ENCODE measurements at regions not wholly inside any gene's neighbourhood (a gene's known extent, or its start where the extent isn't known, plus 50 kb on each side); places are given as distances from the start of the nearest gene placed in this dataset.
A peak's percentile ranks its signal among the peaks of the same experiment; 100 is the strongest.

DNA sequence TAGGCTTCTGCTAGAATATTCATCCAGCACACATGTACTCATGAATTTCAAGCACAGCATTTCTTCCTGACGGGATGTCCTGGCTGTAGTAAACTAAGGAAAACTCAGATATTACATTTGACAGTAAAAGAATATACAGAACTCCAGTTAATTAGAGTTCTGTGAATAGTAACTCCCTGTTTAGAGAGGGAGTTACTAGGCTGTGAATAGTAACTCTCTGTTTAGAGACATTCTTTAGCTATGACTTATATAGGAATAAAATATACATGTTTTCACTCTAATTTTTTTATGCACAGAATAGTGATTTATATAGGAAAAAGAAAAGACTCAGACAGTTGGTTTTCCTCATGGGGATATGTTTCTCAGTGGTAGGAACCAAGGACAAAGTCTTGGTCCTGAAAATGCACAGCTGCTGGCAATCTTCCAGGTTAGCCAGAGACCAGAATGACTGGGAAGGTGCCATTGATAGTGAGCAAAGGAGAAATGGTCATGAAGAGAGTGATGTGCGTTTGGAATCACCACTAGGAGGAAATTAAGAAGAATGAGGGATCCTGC is 480.7 kb upstream of the THBS1 start:
- FAIRE-seq: no peak
- no peak overlapping the region for H3K4me3 ChIP-seq (ENCODE audit: extremely low read depth in 1 of 4, insufficient read depth in 2 of 4, low read depth in 3 of 4, low read length in 4 of 4)

More for the DNA sequence above, 480.7 kb upstream of the THBS1 start:
- Histone ChIP-seq H3K18ac (ENCODE audit: extremely low read depth, low read length) (no peak overlapping the region), H3K23me2 (ENCODE audit: low read depth, low read length) (no peaks in the 10 kb centered on the region), H2BK5ac (ENCODE audit: low read depth, low read length) (no peak overlapping the region), H3K4ac (replicated peaks; ENCODE audit: insufficient read length, low read depth, low read length) (no peak overlapping the region), H3K79me1 (ENCODE audit: low read depth, low read length) (no peaks in the 10 kb centered on the region), H3K9me3 (ENCODE audit: insufficient read depth in 2 of 2, low read depth in 1 of 2, low read length in 1 of 2) (no peaks in the 10 kb centered on the region), H3K56ac (replicated peaks; ENCODE audit: insufficient read length, low read depth, low read length) (no peak overlapping the region), H2BK15ac (ENCODE audit: low read length) (no peak overlapping the region), H3K36me3 (ENCODE audit: control insufficient read depth in 2 of 4, insufficient read depth in 4 of 4, low read length in 3 of 4) (no peaks in the 10 kb centered on the region), H3K4me1 (replicated peaks in 1 of 4; ENCODE audit: control insufficient read depth in 3 of 4, insufficient read depth in 4 of 4, low read length in 3 of 4) (peaks cover 0 to 12% (median 8%) of the 10 kb centered on the region in 4 experiments; a peak in 5 of 7 replicates), H3K4me2 (ENCODE audit: insufficient read depth in 1 of 2, low read depth in 2 of 2, low read length in 2 of 2) (no peak overlapping the region), H3K27ac (ENCODE audit: low read depth, low read length) (no peak overlapping the region), H3K27me3 (replicated peaks in 1 of 4; ENCODE audit: control insufficient read depth in 3 of 4, extremely low read depth in 1 of 4, insufficient read depth in 3 of 4, low read length in 3 of 4) (no peaks in the 10 kb centered on the region), H2BK20ac (ENCODE audit: low read length) (no peak overlapping the region), H3K23ac (ENCODE audit: insufficient read length) (no peak overlapping the region), H4K20me1 (replicated peaks in 1 of 2; ENCODE audit: control insufficient read depth in 1 of 2, insufficient read depth in 2 of 2, low read length in 2 of 2) (no peaks in the 10 kb centered on the region), H3K14ac (ENCODE audit: insufficient read length) (no peak overlapping the region), H2AK5ac (ENCODE audit: low read depth, low read length) (no peak overlapping the region), H4K5ac (ENCODE audit: insufficient read length, low read depth, low read length) (no peak overlapping the region), H3K9ac (replicated peaks in 1 of 4; ENCODE audit: extremely low read depth in 1 of 4, low read depth in 3 of 4, low read length in 3 of 4) (no peak overlapping the region), H4K8ac (ENCODE audit: extremely low read depth, insufficient read depth, low read length) (no peak overlapping the region), H3K79me2 (ENCODE audit: control insufficient read depth in 1 of 2, insufficient read depth in 2 of 2, low read length in 2 of 2) (no peaks in the 10 kb centered on the region), H2AFZ (ENCODE audit: low read length) (no peak overlapping the region), H2BK120ac (replicated peaks; ENCODE audit: low read depth, low read length) (no peak overlapping the region), H2BK12ac (ENCODE audit: low read depth, low read length) (no peak overlapping the region), H4K91ac (replicated peaks; ENCODE audit: insufficient read length, low read length) (no peak overlapping the region)
- no peak for DNase-seq (ENCODE audit: low read depth in 1 of 2, low spot score in 2 of 2)
- POLR2A ChIA-PET (ENCODE audit: partially characterized antibody): no interaction called here
- CTCF ChIA-PET (ENCODE audit: partially characterized antibody): interaction anchor here (1.1 to 1.3 kb wide), 2 partner anchors 8 to 154 kb away, joined by 3 read pairs; no protein-coding TSS in a partner anchor
- 75% methylated on average over 2 of the region's 2 CpGs; no CpG with 5 or more reads in 1 of the 2 experiments for WGBS, 2 experiments (ENCODE audit: extremely low coverage in 1 of 2, insufficient coverage in 1 of 2, insufficient read length in 1 of 2, insufficient replicate concordance in 2 of 2, low coverage in 1 of 2, low lambda C conversion rate in 2 of 2, missing lambda C conversion rate in 1 of 2)
- TF ChIP-seq, protein P1, sequence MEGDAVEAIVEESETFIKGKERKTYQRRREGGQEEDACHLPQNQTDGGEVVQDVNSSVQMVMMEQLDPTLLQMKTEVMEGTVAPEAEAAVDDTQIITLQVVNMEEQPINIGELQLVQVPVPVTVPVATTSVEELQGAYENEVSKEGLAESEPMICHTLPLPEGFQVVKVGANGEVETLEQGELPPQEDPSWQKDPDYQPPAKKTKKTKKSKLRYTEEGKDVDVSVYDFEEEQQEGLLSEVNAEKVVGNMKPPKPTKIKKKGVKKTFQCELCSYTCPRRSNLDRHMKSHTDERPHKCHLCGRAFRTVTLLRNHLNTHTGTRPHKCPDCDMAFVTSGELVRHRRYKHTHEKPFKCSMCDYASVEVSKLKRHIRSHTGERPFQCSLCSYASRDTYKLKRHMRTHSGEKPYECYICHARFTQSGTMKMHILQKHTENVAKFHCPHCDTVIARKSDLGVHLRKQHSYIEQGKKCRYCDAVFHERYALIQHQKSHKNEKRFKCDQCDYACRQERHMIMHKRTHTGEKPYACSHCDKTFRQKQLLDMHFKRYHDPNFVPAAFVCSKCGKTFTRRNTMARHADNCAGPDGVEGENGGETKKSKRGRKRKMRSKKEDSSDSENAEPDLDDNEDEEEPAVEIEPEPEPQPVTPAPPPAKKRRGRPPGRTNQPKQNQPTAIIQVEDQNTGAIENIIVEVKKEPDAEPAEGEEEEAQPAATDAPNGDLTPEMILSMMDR (IDR thresholded peaks at IDR 0.05; ENCODE audit: control extremely low read depth in 1 of 3, insufficient read depth in 1 of 3, low read depth in 1 of 3, low read length in 3 of 3): peak in 1 of 3 experiments; percentile 4; a peak in 1 of 4 replicates
- TF ChIP-seq TAF1 (IDR thresholded peaks at IDR 0.05; ENCODE audit: low read depth, low read length): no peak
